ENCODE measurements at regions not wholly inside any gene's neighbourhood (a gene's known extent, or its start where the extent isn't known, plus 50 kb on each side); places are given as distances from the start of the nearest gene placed in this dataset.
A peak's percentile ranks its signal among the peaks of the same experiment; 100 is the strongest.

GRCh38 chr16:88325976-88326375 lies 56.8 kb upstream of the ZNF469 start:
- no peak for DNase-seq

GRCh38 chr16:88326611-88327485 lies 55.9 kb upstream of the ZNF469 start:
- DNase-seq, result no peak

DNA sequence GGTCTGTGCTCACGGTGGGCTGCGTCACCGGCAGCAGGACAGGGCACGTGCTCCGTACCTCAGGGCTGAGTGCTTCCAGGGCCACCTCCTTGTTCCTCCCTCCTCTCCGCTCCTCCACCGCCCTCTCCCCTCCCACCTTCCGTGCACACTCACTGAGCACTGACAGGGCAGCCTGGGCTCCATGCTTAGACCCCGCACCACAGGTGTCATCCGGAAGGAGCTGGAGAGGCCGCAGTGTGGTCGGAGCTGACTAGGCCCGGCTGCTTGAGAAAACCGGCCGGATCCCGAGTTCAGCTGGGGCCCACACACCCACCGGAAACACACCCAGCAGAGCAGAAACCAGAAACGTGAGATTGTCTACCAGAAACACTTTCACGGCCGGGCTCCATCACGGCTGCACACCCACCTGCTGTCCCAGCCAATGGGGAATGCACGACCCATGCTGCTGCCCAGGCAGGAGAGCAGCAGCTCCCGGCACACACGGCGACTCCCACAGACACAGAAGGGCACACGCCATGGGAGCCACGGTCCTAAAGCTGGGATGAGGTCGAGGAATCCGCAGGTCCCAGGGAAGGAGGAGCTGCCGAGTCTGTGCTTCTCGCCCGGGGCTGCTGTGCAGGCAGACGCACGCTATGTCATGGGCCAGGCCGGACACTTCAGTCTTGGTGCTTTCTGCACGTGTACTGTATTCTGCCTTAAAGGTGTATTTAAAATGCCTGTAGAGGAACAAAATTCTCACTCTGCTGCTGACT lies 55.0 kb upstream of the ZNF469 start:
- no peak for DNase-seq

DNA sequence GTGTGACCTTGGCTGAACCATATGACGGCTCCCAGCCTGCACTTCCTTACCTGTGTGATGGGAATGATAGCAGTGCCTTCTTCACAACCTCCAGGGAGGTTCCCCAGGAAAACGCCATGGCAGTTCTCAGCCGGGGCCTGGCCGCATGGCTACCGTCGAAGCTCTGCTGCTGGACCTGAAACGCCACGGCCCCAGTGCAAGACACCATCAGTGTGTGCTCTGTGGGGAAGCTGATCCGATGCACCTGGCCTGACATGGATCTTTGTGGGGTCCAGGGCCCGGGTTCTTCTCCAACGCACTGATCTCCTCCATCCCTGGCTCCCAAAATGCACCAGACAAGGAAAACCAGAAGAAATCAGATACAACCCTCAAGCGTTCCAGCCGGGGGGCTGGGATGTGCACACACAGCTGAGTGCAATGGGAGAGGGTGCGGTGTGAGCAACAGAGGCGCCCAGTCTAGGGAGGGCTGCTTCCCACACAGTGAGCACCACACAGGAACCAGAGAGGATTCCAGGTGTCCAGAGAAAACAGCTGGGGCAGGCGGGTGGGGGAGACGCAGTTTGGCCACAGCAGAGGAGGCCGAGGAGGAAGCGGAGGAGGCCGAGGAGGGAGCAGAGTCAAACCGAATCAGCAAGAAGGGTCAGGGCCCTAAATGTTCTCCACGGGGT lies 54.3 kb upstream of the ZNF469 start:
- DNase-seq, result no peak

DNA sequence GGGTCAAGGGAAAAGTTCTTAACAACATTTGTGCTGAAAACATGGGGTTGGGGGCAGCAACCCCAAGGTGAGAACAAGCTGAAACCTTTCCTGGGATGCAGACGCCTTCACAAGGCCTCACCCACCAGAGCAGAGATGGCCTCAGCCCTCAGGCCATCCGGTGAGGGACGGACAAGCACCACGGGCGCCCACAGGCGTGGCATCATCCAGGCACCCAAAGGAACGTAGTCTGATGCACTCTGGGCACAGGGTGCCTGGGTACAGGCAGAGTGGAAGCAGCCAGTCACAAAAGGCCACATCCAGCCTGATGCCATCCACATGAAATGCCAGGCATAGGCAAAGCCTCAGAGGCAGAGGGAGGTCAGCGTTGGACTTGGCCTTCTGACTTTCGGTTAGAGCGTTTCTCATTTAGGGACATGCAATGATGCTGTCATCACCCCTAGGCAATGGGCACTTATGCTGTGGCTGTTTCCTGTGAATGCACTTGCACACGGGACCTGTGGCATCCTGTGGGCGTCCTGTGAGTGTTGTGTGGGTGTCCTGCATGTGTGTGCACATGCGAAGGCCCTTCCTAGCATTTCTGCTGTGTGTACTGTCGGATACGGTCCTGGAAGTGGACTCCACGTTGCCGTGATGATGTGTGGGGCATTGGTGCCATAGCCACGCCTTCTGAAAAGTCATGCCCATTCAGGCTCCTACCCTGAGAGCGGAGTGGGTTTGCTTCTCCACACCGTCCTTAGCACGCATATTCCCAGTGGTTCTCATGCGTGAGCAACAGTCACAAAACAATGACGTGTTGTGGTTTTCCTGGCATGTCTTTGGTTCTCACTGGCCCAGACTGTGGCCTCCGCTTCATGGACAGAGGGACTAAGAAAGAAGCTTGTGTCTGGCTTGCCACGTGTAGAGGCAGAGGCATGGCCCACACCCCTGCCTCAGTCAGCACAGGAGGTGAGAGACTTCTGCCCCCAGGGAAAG lies 52.7 kb upstream of the ZNF469 start:
- no peak for DNase-seq

DNA sequence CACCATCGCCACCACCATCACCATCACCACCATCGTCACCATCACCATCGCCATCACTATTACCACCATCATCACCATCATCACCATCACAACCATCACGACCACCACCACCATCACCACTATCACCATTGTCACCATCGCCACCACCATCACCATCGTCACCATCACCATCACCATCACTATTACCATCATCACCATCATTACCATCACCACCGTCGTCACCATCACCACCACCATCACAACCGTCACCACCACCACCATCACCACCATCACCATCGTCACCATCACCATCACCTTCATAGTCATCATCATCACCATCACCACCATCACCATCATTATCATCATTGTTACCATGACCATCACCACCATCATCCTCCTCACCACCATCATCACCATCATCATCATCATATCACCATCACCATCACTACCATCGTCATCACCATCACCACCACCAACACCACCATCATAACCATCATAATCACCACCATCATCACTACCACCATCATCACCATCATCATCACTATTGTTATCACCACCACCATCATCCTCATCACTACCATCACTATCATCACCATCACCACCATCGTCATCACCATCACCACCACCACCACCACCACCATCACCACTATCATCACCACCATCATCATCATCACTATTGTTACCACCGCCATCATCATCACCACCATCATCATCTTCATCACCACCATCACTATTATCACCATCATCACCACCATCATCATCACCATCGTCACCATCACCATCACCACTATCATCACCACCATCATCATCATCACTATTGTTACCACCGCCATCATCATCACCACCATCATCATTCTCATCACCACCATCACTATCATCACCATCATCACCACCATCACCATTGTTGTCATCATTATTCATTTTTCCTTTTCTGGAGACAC lies 51.5 kb upstream of the ZNF469 start:
- DNase-seq, result no peak

DNA sequence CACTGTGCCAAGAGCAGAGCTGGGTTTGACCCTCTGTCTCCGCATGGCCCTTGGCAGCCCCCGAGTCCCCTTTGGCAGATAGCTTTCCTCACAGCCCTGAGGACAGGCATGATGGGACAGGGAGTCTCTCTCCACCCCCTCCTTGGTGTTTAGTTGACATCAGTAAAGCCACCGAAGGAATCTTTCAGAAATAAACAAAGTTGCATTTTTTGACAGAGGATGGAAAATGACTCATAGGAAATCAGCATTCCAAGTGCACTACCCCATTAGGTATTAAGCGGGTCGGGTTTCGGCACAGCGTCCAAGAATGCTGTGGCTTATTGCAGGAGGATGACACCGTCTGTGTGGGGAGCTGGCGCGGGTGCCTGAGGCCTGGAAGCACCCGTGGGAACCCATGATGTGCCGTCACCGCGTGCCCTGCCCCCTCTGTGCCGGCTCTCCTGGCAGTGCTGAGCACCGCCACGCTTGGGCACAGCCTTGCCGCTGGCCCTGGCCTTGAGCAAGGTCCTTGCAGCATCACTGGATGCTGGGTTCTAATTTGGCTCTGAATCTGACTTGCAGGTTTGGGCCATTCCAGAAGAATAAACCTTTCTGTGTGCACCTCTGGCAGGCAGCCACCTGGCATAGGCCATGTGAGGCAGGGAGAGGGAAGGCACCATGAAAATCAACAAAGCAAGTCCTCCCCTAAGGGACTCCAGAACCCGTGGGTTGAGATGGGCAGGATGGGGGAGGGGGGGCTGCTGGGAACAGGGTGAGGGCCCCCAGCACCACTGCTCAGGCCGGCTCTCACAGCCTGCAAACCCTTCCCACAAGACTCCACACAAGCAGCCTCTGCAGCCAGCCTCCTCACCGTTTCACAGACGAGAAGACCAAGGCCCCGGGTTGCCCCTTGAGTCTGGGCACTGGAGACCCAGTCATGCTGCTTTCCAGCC lies 50.5 kb upstream of the ZNF469 start:
- DNase-seq, result no peak

DNA sequence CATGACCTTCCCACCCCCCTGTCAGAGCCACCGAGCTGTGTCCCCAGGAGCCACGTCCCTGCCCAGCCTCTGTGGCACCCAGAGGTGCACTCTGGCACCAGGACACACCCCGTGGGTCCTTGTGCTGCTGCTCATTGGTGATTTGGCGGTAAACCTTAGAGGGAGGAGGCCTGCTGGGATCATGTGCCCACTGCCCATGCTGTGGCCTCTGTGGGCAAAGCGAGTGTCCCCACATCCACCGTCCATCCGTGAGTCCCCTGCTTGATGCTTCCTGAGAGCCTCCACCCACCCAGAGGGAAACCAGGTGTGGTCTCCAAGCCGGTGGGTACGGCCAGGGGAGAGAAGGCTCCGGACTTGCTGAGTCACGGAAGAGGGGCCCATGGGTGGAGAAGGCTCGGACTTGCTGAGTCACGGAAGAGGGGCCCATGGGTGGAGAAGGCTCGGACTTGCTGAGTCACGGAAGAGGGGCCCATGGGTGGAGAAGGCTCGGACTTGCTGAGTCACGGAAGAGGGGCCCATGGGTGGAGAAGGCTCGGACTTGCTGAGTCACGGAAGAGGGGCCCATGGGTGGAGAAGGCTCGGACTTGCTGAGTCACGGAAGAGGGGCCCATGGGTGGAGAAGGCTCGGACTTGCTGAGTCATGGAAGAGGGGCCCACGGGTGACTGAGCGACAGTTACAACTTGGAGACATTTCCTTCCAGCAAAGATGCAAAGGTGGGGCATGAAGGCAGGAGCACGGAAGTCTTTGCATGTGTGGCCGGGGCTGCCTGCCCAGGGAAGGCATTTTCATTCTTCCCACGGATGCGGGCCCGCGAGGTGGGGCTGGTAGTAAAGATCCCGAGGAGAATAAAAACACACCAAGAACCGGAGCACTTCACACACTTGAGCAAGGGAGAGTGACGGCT lies 49.6 kb upstream of the ZNF469 start:
- peak in 1 of 5 donors; percentile 50 for DNase-seq

Measured in T-helper 1 cell (primary cell).